GM18519 (cell line): ENCODE measurements at regions not wholly inside any gene's neighbourhood (a gene's known extent, or its start where the extent isn't known, plus 50 kb on each side); places are given as distances from the start of the nearest gene placed in this dataset.

Experiments
- ATAC-seq: cut with Tn5 transposase; IDR thresholded peaks from one replicate; pipeline ENCODE4 v1.9.1; 2021; ENCODE audit warnings: mild to moderate bottlenecking, moderate library complexity; ENCODE audit not compliant: unreplicated experiment, low FRiP score

DNA sequence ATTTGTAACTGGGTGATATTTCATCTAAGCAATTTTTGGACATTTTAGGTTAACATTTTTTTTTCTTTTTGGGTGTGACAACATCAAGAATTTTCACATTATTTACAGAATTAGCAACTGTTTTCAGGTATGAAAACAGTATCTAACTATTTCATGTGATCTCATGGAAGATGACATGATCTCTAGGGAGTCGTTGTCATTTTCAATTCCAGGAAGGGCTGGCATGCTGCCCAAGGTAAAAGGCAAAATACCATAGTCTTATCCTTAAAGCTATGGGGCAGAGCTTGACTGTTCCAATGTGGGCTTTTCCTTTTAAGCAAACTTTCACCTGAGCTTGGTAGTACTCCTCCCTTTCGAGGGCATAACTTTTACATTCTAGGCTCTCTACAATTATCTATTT is 443.7 kb downstream of the DSEL start:
- ATAC-seq, result no peak

DNA sequence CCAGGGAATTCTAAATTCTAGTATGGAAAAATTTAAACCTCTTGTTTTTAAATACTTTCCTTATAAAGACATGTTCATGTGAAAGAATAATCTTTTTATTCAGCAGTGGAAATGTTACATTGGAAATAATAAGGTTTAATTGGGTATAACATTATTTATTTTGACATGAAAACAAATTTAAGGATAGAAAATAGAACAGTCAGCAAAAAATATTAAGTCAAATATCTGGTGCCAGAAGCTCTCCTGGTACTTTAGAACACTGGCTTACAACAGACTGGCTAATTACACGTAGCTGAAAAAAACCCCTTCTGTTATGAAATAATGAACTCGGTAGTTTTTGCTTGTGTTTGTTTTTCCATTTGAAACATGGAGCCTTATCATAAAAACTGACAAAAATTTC is 447.9 kb downstream of the DSEL start:
- no peak for ATAC-seq

DNA sequence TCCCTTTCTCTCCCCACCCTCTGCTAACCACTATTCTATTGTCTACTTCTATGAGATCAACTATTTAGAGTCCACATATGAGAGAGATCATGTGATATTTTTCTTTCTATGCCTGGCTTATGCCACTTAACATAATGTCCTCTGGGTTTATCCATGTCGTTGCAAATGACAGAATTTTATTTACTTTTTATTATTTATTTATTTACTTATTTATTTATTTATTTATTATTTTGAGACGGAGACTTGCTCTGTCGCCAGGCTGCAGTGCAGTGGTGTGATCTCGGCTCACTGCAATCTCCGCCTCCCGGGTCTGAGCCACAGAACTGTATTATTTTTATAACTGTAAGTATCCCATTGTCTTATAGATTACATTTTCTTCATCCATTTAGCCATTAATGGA is 443.4 kb upstream of the CDH19 start:
- ATAC-seq, result no peak

DNA sequence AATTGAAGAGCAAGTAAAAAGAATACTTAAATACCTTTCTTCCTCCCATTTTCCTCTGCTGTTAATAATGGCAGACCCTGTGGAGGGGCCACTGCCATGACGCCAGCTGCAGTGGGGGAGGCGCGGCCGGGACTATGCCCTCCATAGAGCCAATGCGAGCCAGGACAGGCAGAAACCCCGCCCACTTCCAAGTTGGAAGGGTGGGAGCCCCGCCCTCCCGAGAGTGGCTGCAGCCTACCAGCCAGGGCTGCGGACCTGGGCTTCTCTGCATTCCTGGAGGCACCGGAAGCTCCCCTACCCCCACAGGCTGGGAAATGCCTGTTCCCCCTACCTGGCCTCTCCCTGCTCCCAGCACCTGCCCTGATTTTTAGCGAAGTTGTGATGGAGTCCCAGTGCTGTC is 439.4 kb upstream of the CDH19 start:
- no peak for ATAC-seq

- ATAC-seq, result no peak
Observed at GRCh38 chr18:67041334-67041733, 437.4 kb upstream of the CDH19 start.

GRCh38 chr18:67035026-67035425 is 431.1 kb upstream of the CDH19 start:
- no peak for ATAC-seq

GRCh38 chr18:67023059-67023458 is 419.2 kb upstream of the CDH19 start:
- no peak for ATAC-seq

- ATAC-seq, result no peak
Observed at GRCh38 chr18:67010919-67011318, 407.0 kb upstream of the CDH19 start.

- no peak for ATAC-seq
Observed at GRCh38 chr18:67007999-67008398, 404.1 kb upstream of the CDH19 start.

DNA sequence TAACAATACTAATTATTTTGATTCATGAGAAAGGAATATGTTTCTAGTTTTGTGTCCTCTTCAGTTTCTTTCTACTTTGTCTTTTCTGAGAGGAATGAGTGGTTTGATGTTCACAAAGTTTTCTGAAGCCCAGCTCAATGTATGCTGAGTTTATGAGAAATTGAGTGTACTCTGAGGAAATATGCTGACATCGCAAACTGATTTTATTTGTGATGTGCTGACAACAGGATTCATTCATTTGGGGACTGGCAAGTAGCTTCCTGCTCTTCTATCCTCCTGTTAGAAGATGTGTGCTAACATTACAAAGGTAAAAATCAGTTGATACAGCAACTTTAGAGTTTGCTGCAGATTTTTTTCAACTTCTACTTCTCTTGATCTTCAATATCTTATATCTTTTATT is 403.2 kb upstream of the CDH19 start:
- no peak for ATAC-seq

DNA sequence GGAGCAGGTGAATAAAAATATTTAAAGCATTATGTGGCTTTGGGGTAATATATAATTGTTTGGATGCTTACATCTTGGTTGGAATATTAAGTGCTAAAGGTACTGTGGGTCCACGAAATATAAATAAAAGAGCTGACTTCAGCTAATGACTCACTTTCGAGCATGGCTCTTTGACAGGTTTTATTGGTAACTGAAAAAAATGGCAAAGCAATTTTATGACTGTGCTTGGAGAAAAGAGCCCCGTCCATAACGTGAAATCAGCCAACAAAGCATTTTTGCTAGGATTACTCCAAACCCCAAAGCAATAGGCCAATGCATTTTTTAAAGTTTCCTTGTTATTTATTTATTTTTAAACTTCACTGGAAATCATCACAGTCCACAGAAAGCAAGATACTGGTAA is 397.2 kb upstream of the CDH19 start:
- no peak for ATAC-seq

DNA sequence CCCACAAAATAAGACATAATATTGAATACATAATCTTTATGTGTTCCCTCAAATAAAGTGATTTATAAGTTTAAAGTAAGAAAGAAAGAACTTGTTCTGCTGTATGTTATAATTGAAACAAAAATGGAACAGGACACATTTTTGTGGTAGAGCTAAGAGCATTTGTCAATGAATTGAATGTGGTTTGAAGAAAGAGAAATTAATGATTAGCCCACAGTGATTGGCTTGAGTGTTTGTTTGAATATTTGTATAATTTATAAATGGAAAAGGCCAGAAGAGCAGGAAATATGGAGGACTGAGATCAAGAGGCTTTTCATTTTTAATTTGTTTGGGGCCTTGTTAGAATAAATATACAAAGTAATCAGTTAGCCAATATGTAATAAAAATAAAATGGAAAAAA is 395.1 kb upstream of the CDH19 start:
- no peak for ATAC-seq

DNA sequence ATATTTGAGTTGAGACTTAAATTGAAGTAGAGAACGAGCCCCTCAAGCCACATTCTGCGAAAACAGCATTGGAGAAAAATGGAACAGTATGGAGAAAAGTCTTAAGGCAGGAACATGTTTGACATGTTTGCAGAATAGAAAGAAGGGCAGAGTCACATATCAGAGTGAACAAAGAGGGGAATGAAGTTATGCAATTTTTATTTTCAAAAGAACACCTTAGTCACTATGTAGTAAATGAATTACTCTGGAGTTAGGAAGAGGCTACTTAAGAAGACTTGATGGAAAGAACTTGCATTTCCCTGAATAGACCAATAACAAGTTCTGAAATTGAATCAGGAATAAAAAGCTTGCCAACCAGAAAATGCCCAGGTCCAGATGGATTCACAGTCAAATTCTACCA is 391.4 kb upstream of the CDH19 start:
- no peak for ATAC-seq

GRCh38 chr18:66994790-66995189 is 390.9 kb upstream of the CDH19 start:
- no peak for ATAC-seq

DNA sequence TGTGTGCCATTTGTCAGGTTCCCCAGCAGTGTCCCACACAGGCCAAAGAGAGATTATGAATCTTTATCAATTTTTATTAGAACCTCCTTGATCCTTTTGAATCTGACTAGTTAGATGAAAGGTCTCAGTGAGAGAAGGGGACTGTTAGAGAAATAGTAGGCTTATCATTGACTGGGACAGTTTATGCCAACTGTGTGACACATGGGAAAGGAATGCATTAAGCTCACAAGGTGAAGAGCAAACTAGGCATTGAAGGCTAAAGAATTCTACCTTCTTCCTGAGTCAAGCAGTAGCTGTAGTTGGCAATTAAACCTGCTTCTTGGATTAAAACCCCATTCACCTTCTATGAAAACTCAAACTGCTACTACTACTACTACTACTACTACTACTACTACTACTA is 389.6 kb upstream of the CDH19 start:
- no peak for ATAC-seq

- ATAC-seq, result no peak
Observed at GRCh38 chr18:66990909-66991308, 387.0 kb upstream of the CDH19 start.

DNA sequence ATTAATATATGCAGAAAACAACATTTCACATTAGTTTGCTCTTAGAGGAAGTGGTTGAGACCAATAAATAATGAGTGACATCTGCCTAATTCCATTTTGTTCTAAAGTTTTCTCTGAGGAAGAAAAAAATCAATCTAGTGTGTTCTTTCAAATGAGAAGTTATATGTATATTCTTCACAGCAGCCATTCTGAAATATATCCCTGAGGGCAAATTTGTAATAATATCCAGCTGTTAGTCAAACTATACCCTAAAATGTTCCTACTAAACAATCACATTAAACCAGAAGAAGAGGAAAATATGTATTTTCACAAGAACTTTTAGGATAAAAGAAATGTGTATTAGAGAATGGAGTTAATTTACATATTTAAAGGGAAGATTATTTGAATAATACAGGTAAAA is 375.1 kb upstream of the CDH19 start:
- ATAC-seq, result no peak

GRCh38 chr18:66972681-66973080 is 368.8 kb upstream of the CDH19 start:
- ATAC-seq, result no peak

DNA sequence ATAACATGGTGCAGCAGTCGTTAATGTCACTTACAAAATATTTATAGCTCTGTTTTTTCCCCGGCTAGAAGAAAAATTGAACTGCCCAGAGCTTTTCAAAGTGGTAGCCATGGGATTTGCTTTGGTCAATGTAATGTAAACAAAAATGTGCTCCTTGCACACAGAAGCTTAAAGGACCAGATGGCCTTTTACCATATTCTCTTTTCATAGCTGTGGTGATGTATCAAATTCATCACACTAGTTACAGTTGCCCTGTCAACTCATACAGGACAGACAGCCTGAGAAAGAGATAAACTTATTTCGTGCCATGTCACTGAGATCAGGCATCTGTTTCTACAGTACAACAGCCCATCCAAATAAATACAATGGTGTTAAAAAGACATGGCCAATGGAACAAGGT is 368.1 kb upstream of the CDH19 start:
- no peak for ATAC-seq

GRCh38 chr18:66966171-66966570 is 362.3 kb upstream of the CDH19 start:
- ATAC-seq, result no peak

GRCh38 chr18:66958309-66958708 is 354.4 kb upstream of the CDH19 start:
- no peak for ATAC-seq

DNA sequence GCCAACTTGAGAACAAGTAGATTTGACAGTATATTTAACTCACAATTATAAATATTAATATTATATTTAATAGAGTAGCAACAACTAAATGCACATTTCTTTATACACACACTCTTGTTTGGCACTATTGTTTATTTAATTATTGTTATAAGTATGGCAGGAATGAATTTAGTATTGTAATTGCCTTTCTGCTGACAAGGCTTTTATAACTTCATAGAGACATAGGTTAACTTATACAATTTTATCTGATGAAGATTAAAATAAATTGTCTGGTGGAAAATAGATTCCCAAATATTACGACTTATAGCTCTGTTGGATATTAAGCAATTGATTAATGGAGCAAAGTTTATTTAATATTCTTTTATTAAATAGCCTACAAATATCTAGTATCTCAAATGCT is 347.9 kb upstream of the CDH19 start:
- ATAC-seq, result no peak

DNA sequence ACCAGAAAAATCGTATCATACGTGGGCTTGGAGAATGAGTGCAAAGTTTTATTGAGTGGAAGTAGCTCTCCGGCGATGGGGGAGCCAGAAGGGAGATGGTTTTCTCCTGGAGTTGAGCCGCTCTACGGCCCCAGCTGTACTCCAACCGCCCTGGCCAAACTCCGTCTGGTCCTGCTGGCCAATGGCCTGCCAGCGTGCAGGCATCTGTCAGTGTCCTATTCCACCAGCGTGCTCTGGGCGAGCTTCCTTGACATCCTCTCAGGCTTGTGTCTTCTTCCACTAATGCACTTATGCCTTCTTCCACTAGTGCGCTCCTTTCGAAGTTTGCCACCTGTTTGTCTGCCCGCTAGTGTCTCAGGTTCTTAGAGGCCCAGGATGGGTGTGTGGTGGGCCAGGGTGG is 345.5 kb upstream of the CDH19 start:
- no peak for ATAC-seq

GRCh38 chr18:66937546-66937945 is 333.7 kb upstream of the CDH19 start:
- ATAC-seq, result no peak
